ENCODE measurements at regions not wholly inside any gene's neighbourhood (a gene's known extent, or its start where the extent isn't known, plus 50 kb on each side); places are given as distances from the start of the nearest gene placed in this dataset.

- ChIA-PET CTCF (no interaction called here), POLR2A (no interaction called here)
Observed at GRCh38 chr11:80532633-80533232, 1091.9 kb upstream of the TENM4 start.

GRCh38 chr11:80529726-80530125 lies 1088.9 kb upstream of the TENM4 start:
- CTCF ChIA-PET, result no interaction called here
- POLR2A ChIA-PET, result no interaction called here

- ChIA-PET CTCF (no interaction called here), POLR2A (no interaction called here)
Observed at GRCh38 chr11:80525663-80526405, 1085.0 kb upstream of the TENM4 start.

DNA sequence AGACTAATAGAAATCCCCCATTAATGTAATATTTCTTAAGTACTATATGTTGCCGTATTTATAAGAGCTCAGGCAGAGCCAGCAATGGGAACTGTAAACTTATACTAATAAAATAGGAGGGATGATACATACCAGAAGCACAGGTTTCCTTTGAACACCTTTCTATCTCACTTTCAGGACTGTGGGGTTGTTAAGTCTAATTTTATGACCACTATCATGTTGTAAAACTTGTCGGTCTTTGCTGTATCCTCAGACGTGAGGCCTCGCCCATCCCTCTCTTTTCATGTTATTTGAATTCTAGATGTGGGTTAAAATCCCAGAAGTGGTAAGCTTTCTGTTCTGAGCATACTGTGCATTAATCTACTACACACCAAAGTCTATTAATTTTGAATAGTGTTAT lies 1083.5 kb upstream of the TENM4 start:
- ChIA-PET CTCF (interaction anchor here (1.3 kb wide), 1 partner anchor 11 kb away, joined by 4 read pairs; no protein-coding TSS in a partner anchor), POLR2A (no interaction called here)

DNA sequence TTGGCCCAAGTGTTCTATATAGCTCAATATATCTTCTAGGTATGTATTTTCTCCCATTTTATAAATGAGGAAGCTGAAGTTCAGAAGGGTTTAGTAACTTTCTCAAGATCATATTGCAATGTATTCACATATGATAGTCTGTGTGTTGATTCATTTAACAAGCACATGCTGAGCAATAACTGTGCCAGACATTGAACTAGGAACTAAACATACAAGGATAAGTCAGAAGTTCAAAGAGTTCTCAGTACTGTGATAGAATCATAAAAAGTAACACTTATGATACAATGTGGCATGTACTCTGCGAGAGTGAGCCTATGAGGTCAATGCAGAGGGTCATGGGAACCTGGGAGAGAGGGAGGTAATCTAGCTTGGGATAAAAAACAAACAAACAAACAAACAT lies 1082.2 kb upstream of the TENM4 start:
- ChIA-PET POLR2A (no interaction called here), CTCF (no interaction called here)

GRCh38 chr11:80521592-80521991 lies 1080.8 kb upstream of the TENM4 start:
- ChIA-PET CTCF (no interaction called here), POLR2A (no interaction called here)

DNA sequence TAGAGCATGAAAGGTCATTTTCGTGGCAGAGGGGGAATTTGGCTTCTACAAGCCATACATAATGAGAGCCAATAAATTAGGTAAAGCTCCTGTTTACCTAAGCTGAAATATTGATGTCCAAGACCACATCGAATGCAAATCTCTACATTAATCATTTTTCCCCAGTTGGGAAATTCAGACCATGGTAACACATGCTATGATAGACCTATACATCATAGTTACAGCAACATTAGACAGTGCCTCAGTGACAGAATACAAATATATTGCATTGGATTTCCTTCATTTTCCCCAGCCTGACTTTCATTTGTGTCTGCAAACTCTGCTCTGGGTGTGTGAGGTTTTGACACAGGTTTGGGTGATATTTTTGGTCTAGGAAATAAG lies 1079.7 kb upstream of the TENM4 start:
- ChIA-PET CTCF (no interaction called here), POLR2A (no interaction called here)

- ChIA-PET CTCF (no interaction called here), POLR2A (no interaction called here)
Observed at GRCh38 chr11:80519596-80520506, 1079.0 kb upstream of the TENM4 start.

- POLR2A ChIA-PET, result no interaction called here
- CTCF ChIA-PET, result no interaction called here
Observed at GRCh38 chr11:80517701-80518100, 1076.9 kb upstream of the TENM4 start.

DNA sequence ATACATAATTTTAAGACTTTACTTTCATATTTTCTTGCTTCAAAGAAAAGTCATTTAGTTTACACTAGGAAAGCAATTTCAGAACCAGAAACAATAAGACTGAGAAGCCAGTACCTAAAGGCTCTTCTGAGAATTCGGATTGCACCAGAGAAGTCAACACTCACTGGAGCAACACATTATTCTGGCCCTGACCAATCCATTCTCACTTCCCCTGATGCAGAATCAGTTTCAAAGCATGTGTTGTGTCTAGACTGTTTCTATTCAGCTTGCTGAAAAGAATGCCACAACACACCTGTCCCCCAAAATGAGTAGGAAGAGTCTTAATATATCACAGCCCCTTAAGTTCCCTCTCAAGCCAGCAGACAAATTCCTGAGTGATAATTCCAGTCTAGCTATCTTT lies 1074.3 kb upstream of the TENM4 start:
- POLR2A ChIA-PET, result no interaction called here
- CTCF ChIA-PET, result no interaction called here

GRCh38 chr11:80512491-80512890 lies 1071.7 kb upstream of the TENM4 start:
- POLR2A ChIA-PET, result no interaction called here
- CTCF ChIA-PET, result interaction anchor here (1.2 kb wide), 1 partner anchor 12 kb away, joined by 4 read pairs; no protein-coding TSS in a partner anchor

- ChIA-PET POLR2A (no interaction called here), CTCF (no interaction called here)
Observed at GRCh38 chr11:80505771-80506170, 1064.9 kb upstream of the TENM4 start.

GRCh38 chr11:80503990-80504389 lies 1063.2 kb upstream of the TENM4 start:
- ChIA-PET CTCF (no interaction called here), POLR2A (no interaction called here)

DNA sequence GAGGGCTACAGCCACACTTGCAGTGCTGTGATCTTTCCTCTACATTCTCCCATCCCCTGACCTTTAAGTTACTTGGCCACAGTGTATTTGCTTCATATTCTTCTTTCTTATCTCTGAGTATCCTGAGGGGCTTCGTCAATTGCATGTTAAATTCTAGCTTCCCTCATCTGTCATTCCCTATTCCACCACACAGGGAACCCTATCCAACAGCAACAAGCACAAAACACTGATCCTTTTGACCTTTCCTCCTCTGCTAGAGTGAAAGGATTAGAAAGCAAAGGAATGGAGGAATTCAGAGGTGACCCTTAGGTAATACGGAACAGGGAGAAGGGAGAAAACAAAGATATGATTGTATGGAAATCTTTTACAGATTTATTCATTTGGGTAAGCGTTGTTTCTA lies 1061.7 kb upstream of the TENM4 start:
- ChIA-PET POLR2A (no interaction called here), CTCF (no interaction called here)

DNA sequence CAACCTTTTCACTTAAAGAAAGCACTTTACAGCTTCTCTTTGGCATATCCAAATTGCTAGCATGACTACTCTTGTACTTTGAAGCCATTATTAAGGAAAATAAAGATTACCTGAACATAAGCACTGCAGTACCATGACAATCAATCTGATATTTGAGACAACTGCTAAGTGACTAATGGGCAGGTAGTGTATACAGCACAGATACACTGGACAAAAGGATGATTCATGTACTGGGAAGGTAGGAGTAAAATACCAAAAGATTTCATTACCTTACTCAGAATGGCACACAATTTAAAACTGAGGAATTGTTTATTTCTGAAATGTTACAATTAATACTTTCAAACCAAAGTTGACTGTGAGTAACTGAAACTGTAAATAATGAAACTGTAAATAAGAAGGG lies 1054.3 kb upstream of the TENM4 start:
- POLR2A ChIA-PET, result no interaction called here
- CTCF ChIA-PET, result no interaction called here

GRCh38 chr11:80487952-80488351 lies 1047.1 kb upstream of the TENM4 start:
- ChIA-PET CTCF (no interaction called here), POLR2A (no interaction called here)

GRCh38 chr11:80486678-80487077 lies 1045.8 kb upstream of the TENM4 start:
- CTCF ChIA-PET, result no interaction called here
- POLR2A ChIA-PET, result no interaction called here

DNA sequence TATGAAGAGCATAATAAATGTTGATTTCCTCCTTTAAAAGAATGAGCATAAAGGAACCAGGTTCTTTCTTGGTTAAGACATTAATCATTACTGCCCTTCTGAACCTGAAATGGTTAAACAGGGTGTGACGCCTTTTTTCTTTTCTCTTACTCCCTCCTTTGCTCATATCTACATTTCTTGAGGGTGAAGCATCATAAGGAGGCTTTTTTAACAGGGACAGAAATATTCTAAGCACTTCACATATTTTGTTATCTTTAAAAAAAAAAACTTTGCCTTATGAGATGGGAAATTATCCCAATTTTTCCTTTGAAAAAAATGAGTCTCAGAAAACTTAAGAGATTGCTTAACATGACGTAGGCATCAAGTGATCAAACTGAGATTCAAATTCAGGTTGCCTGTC lies 1036.3 kb upstream of the TENM4 start:
- POLR2A ChIA-PET, result no interaction called here
- CTCF ChIA-PET, result no interaction called here

- ChIA-PET POLR2A (no interaction called here), CTCF (no interaction called here)
Observed at GRCh38 chr11:80473562-80473961, 1032.7 kb upstream of the TENM4 start.

DNA sequence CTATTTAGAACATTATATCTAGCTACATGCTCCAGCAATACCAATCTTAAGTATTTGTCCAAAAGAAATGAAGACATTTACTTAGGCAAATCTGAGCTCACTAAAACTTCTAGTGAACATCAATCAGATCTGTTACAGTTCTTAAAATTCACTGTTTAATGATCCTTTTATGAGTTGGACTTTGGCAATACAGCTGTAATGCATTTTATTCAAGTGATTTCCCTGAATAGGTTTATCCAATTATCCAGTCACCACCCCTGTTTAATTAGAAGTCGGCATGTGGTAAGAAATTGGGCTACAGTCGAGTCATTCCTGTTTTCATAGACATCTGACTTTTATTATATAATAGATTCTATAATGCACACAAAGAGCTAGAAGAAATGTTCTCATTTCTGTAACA lies 1029.0 kb upstream of the TENM4 start:
- CTCF ChIA-PET, result no interaction called here
- POLR2A ChIA-PET, result no interaction called here

GRCh38 chr11:80466570-80466969 lies 1025.7 kb upstream of the TENM4 start:
- ChIA-PET POLR2A (no interaction called here), CTCF (no interaction called here)
